OCI-LY7 (cell line): ENCODE measurements at regions not wholly inside any gene's neighbourhood (a gene's known extent, or its start where the extent isn't known, plus 50 kb on each side); places are given as distances from the start of the nearest gene placed in this dataset.

Source experiments
- BruUV-seq: library from RNA; stranded (reverse); fragments of 400-500 nt; replicated peaks from 2 replicates; lab custom pipeline; 2021; lab: Mats Ljungman, UMichigan
- CTCF ChIA-PET: fragments of 300-600 bp; sonication (Branson Sonifier 250); formaldehyde crosslinking; loops from one replicate; lab custom pipeline; 2022; ENCODE audit warnings: antibody characterized with exemption; ENCODE audit not compliant: unreplicated experiment; lab: Charles Lee
- POLR2A ChIA-PET: fragments of 300-600 bp; sonication (Branson Sonifier 250); formaldehyde crosslinking; loops from one replicate; lab custom pipeline; 2022; ENCODE audit warnings: antibody characterized with exemption; lab: Charles Lee
- DNase-seq: peaks from one replicate; pipeline ENCODE4 v3.0.0-alpha.2; 2015; ENCODE audit warnings: low spot score
- H2AFZ ChIP-seq: fragments of 200-600 bp; sonication (generic), shearing (Covaris generic); 2 replicates; pipeline ENCODE4 v1.6.1; 2014; ENCODE audit warnings: mild to moderate bottlenecking, antibody characterized with exemption, low read length, moderate library complexity
- H3K27ac ChIP-seq: fragments of 200-600 bp; sonication (generic); 2 replicates; pipeline ENCODE4 v1.5.1; 2014; ENCODE audit warnings: mixed run types, low read depth, mild to moderate bottlenecking, moderate library complexity, low read length, inconsistent platforms; ENCODE audit not compliant: poor library complexity, severe bottlenecking
- H3K36me3 ChIP-seq: fragments of 200-600 bp; sonication (generic); 2 replicates; pipeline ENCODE4 v1.6.1; 2014; ENCODE audit warnings: mild to moderate bottlenecking, antibody characterized with exemption, low read length, moderate library complexity, mixed read lengths; ENCODE audit not compliant: insufficient read depth
- H3K4me1 ChIP-seq: fragments of 200-600 bp; sonication (generic); 2 replicates; pipeline ENCODE4 v1.5.1; 2014; ENCODE audit warnings: mild to moderate bottlenecking, low read length; ENCODE audit not compliant: insufficient read depth, poor library complexity, severe bottlenecking
- H3K4me2 ChIP-seq: fragments of 200-600 bp; sonication (generic); 2 replicates; pipeline ENCODE4 v1.6.1; 2014; ENCODE audit warnings: mild to moderate bottlenecking, low read length
- H3K4me3 ChIP-seq: fragments of 200-600 bp; sonication (generic); 2 replicates; pipeline ENCODE4 v1.5.1; 2014; ENCODE audit warnings: mild to moderate bottlenecking, low read depth, low read length; ENCODE audit not compliant: poor library complexity, severe bottlenecking
- H3K79me2 ChIP-seq: fragments of 200-600 bp; sonication (generic); 2 replicates; pipeline ENCODE4 v1.6.1; 2016; ENCODE audit warnings: low read depth, mild to moderate bottlenecking, low read length, moderate library complexity, mixed read lengths; ENCODE audit not compliant: insufficient read depth
- H3K9me2 ChIP-seq: fragments of 200-600 bp; sonication (generic); 2 replicates; pipeline ENCODE4 v1.6.1; 2016; ENCODE audit warnings: mild to moderate bottlenecking, low read length, mixed read lengths; ENCODE audit not compliant: insufficient read depth
- H3K9me3 ChIP-seq: fragments of 200-600 bp; sonication (generic); 2 replicates; pipeline ENCODE4 v1.6.1; 2014; ENCODE audit warnings: mild to moderate bottlenecking, mixed run types, low read length, mixed read lengths
- H4K20me1 ChIP-seq: fragments of 200-600 bp; sonication (generic); 2 replicates; pipeline ENCODE4 v1.6.1; 2014; ENCODE audit warnings: mild to moderate bottlenecking, antibody characterized with exemption, low read length, moderate library complexity, mixed read lengths; ENCODE audit not compliant: insufficient read depth
- EZH2phosphoT487 ChIP-seq: fragments of 200-600 bp; sonication (generic); IDR thresholded peaks from 2 replicates; pipeline ENCODE4 v1.6.1; 2018; ENCODE audit warnings: low read depth, borderline replicate concordance, mild to moderate bottlenecking, mixed run types, antibody characterized with exemption, low read length, moderate library complexity, mixed read lengths
- intact Hi-C: fragments of 100-400 bp; cut with micrococcal nuclease; formaldehyde crosslinking; loops from one replicate; pipeline ENCODE4 v1.10.0; 2022; ENCODE audit not compliant: unreplicated experiment
- TF ChIP-seq, protein P1 (sequence below): fragments of 200-600 bp; sonication (generic); conservative IDR thresholded peaks from 2 replicates; pipeline ENCODE4 v1.5.1; 2014; ENCODE audit warnings: mild to moderate bottlenecking, antibody characterized with exemption, low read length, moderate library complexity, mixed read lengths

- Histone ChIP-seq H3K4me1 (no peaks in the 10 kb centered on the region), H3K4me3 (no peak overlapping the region), H3K27ac (no peak overlapping the region), H3K4me2 (no peak overlapping the region), H3K36me3 (no peaks in the 10 kb centered on the region), H4K20me1 (no peaks in the 10 kb centered on the region), H3K9me3 (no peaks in the 10 kb centered on the region), H2AFZ (no peak overlapping the region), H3K79me2 (no peaks in the 10 kb centered on the region), H3K9me2 (no peaks in the 10 kb centered on the region)
- no peak for DNase-seq
- BruUV-seq = no TSS peak
- POLR2A ChIA-PET = interaction anchor here (0.6 to 1.2 kb wide), 3 partner anchors 30 to 86 kb away, joined by 3 read pairs; no protein-coding TSS in a partner anchor
- CTCF ChIA-PET = no interaction called here
- no peak for TF ChIP-seq EZH2phosphoT487
- TF ChIP-seq, protein P1, sequence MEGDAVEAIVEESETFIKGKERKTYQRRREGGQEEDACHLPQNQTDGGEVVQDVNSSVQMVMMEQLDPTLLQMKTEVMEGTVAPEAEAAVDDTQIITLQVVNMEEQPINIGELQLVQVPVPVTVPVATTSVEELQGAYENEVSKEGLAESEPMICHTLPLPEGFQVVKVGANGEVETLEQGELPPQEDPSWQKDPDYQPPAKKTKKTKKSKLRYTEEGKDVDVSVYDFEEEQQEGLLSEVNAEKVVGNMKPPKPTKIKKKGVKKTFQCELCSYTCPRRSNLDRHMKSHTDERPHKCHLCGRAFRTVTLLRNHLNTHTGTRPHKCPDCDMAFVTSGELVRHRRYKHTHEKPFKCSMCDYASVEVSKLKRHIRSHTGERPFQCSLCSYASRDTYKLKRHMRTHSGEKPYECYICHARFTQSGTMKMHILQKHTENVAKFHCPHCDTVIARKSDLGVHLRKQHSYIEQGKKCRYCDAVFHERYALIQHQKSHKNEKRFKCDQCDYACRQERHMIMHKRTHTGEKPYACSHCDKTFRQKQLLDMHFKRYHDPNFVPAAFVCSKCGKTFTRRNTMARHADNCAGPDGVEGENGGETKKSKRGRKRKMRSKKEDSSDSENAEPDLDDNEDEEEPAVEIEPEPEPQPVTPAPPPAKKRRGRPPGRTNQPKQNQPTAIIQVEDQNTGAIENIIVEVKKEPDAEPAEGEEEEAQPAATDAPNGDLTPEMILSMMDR = no peak
- intact Hi-C loops = no loop called here
These were observed 523.5 kb upstream of the BCHE start for GRCh38 chr3:166360720-166361119.

DNA sequence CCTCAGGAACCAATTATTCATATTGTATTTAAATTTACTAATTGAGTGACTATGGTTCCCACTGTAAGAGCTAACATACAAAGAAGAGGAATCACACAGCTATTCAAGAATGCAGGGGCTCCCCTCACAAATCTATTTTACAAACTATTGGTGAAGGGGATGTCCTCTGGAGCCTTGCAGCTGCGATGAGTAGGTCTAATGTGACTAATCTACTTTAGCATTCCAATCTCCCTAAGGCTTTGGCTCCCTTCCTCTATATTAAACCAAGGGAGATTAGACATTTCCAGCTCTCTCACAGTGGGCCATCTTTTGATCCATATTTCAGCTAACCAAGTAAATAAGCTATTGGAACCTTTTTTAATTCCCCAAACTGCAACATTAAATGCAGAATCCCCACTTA, 514.2 kb upstream of the BCHE start:
- no peak overlapping the region for H3K27ac ChIP-seq
- no peak overlapping the region for H3K4me3 ChIP-seq
- TF ChIP-seq, protein P1 = no peak
- TF ChIP-seq EZH2phosphoT487 = no peak
- POLR2A ChIA-PET = no interaction called here
- no peak overlapping the region for H2AFZ ChIP-seq
- H3K36me3 ChIP-seq = no peaks in the 10 kb centered on the region
- no peaks in the 10 kb centered on the region for H3K9me2 ChIP-seq
- H3K4me1 ChIP-seq = no peaks in the 10 kb centered on the region
- no peaks in the 10 kb centered on the region for H3K79me2 ChIP-seq
- intact Hi-C loops = no loop called here
- no peaks in the 10 kb centered on the region for H3K9me3 ChIP-seq
- no TSS peak for BruUV-seq
- CTCF ChIA-PET = no interaction called here
- DNase-seq = no peak
- H3K4me2 ChIP-seq = no peak overlapping the region
- H4K20me1 ChIP-seq = no peaks in the 10 kb centered on the region

- no peak for DNase-seq
- Histone ChIP-seq H3K79me2 (no peaks in the 10 kb centered on the region), H3K27ac (no peak overlapping the region), H2AFZ (no peak overlapping the region), H3K9me3 (no peaks in the 10 kb centered on the region), H3K9me2 (no peaks in the 10 kb centered on the region), H4K20me1 (no peaks in the 10 kb centered on the region; the same call in 1 of the 2 replicates), H3K4me2 (no peak overlapping the region), H3K4me3 (no peak overlapping the region), H3K36me3 (no peaks in the 10 kb centered on the region), H3K4me1 (no peaks in the 10 kb centered on the region)
- BruUV-seq = no TSS peak
- intact Hi-C loops = no loop called here
- ChIA-PET CTCF (no interaction called here), POLR2A (no interaction called here)
- TF ChIP-seq, protein P1 = no peak
- no peak for TF ChIP-seq EZH2phosphoT487
These were observed 503.5 kb upstream of the BCHE start for GRCh38 chr3:166340604-166341266.
